ENCODE measurements at regions not wholly inside any gene's neighbourhood (a gene's known extent, or its start where the extent isn't known, plus 50 kb on each side); places are given as distances from the start of the nearest gene placed in this dataset.
"Not testable (repeated sequence)": the region's sequence is repeated elsewhere in the genome, so short reads cannot be mapped to it uniquely, and the experiment has no call there.

DNA sequence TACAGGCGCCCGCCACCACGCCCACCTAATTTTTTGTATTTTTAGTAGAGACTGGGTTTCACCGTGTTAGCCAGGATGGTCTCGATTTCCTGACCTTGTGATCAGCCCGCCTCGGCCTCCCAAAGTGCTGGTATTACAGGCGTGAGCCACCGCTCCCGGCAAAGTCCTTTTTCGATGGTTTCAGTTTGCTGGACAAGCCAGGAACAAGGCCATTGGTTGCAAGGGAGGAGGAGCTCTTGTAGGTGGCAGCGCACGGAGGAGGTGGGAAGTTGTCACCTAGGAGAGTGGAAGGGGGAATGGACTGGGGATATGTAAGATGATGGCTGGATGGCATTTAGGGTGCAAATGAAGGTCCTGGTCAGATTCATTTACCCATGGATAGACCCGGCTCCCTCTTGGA lies 218.5 kb upstream of the ATP6AP2 start:
- not testable (repeated sequence) for DNase-seq

- no peak for DNase-seq
These were observed 220.2 kb upstream of the ATP6AP2 start for GRCh38 chrX:40360557-40360956.

DNA sequence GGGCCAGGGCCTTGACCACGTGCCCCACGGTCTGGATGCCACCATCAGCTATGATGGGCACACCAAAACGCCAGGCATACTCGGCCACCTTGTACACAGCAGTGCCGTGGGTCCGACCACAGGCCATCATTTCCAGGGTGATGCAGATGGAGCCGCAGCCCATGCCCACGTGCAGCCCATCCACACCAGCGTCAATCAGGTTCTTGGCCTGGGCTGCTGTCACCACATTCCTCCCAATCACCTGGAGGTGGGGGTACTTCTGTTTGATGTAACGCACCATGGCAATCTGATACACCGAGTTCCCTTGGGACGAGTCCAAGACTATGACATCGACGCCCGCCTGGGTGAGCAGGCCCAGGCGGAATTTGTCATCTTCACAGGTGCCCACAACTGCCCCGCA lies 221.2 kb upstream of the ATP6AP2 start:
- no peak for DNase-seq

DNA sequence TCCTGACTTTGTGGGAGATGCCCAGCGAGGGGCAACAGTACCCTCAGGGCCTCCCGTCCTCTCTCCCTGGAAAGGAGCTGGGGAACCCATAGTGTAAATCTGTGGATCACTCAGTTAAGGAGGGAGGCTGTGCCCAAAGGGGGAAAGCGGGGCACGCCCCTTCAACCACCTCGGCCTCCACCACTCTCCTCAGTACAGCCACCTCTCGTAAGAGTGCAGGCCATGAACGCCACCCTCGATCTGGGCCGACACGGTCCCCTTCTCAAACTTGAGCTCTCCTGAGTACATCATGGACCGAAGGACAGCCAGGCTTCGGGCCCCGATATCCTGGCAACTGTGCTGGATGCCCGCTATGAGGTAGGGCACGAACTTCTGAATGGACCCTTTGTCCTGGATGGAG lies 221.8 kb upstream of the ATP6AP2 start:
- no peak for DNase-seq

- no peak for DNase-seq
These were observed 231.5 kb upstream of the ATP6AP2 start for GRCh38 chrX:40349251-40349650.

DNA sequence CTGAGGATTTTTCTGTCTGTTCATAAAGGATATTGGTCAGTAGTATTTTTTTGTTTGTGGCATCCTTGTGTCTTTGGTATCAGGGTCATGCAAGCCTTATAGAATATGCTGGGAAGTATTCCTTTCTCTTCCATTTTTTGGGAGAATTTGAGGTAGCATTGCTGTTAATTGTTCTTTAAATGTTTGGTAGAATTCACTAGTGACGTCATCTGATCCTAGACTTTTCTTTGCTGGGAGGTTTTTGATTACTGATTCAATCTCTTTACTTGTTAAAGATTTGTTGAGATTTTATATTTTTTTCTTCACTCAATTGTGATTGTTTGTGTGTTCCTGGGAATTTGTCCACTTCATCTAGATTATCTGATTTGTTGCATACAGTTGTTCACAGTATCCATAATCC lies 234.4 kb upstream of the ATP6AP2 start:
- no peak for DNase-seq

GRCh38 chrX:40343319-40343718 lies 237.5 kb upstream of the ATP6AP2 start:
- DNase-seq, result no peak

DNA sequence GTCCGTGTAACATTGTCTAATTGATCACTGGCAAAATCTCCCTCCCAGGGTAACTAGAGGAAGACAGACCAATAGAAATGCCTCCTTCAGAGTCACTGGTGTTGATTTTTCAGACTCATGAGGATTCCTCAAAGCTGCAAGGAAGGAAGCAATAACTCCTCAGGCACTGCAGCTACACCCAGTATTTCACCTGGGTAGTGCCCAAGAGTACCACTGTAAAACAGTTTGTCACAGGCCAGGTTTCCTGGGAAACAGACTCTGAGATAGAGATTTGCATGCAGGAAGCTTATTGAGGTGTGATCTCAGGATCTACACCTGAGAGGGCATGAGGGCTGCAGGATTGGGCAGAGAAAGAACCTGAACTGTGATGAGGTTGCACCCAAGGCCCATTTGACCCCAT lies 240.7 kb upstream of the ATP6AP2 start:
- no peak for DNase-seq

DNA sequence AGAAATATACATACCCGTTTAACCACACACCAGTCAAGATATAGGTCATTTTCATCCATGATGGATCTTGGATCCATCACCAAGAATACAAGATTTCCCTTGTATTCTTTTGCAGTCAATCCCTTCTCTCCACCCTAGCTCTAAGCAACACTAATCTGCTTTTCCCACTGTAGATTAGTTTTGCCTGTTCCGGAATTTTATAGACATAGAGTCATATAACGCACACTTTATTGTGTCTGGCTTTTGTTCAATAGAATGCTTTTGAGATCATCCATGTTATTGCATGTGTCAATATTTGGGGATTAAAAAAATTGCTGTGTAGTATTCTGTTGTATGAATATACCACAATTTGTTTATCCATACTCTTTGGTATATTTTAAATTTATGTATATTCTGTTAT lies 235.6 kb upstream of the BCOR start:
- DNase-seq, result no peak

DNA sequence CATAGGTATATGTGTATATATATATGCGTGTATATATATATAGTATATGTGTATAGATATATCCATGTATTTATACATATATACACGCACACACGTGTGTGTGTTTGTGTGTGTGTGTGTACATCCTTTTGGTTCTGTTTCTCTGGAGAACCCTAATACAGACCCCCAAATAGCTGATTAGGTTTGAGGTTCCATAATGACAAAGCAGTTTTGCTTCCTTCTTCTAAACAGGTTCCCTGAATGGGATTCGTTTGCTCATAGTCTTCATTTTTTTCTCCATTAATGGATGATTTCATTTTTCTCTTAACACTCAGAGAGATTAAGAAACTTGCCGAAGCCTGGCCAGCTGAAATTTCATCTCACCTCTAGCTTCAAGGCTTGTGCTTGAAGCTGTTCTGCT lies 234.0 kb upstream of the BCOR start:
- no peak for DNase-seq

- no peak for DNase-seq
These were observed 233.6 kb upstream of the BCOR start for GRCh38 chrX:40331353-40331752.

DNA sequence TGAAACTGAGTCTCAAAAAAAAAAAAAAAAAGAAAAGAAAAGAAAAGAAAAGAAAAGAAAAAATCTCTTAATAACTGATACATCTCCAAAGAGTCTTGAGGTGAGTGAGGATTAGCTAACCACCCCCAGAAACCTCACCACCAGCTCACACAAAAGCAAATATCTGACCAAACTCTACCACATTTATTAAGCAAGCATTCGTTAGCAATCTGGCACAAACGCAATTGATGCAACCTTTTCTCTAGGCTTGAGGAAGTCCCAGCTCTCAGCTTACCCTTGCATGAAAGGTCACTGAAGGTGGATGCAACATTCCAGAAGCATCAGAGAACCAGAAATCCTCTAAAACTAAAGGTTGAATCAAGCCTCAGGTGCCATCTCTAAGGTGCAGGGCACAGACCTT lies 231.9 kb upstream of the BCOR start:
- peak in 1 of 2 experiments; percentile 0 for DNase-seq

- DNase-seq, result no peak
These were observed 229.3 kb upstream of the BCOR start for GRCh38 chrX:40327085-40327484.

DNA sequence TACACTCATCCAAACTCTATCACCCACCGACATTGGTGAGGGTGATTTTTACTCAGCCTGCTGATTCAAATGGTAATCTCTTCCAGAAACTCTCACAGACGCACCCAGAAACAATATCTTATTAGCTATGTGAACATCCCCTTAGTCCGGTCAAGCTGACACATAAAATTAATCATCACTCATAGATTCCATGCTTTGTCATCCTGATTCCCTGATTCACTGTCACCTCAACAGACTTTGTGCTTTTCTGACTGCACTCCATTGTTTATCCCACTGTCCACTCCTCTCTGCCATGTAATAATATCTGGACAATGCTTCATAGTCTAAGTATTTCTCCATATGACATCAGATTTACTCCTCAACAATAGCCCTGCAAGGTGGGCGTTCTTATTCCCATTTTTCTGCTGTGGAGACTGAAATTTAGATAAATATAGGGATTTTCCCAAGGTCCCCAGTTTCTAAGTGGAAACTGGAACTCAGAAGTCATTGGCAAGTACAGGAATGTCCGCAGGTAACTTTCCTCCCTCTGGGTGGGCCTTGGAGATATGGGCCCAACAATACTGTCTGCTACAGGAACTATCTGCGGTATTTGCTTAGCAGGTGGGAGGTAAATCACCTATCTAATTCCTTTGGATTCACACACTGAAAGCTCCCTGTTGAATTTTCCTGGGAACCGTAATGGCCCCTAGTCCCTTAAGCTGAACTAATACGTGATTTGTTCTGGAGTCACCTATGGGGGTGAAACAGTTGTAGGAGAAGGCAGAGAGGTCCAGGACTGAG lies 228.6 kb upstream of the BCOR start:
- no peak for DNase-seq

GRCh38 chrX:40325161-40325560 lies 227.4 kb upstream of the BCOR start:
- no peak for DNase-seq

- no peak for DNase-seq
These were observed 226.2 kb upstream of the BCOR start for GRCh38 chrX:40323977-40324376.

GRCh38 chrX:40320819-40321218 lies 223.1 kb upstream of the BCOR start:
- DNase-seq, result no peak

- DNase-seq, result no peak
These were observed 221.0 kb upstream of the BCOR start for GRCh38 chrX:40318801-40319200.

GRCh38 chrX:40318076-40318475 lies 220.3 kb upstream of the BCOR start:
- no peak for DNase-seq

DNA sequence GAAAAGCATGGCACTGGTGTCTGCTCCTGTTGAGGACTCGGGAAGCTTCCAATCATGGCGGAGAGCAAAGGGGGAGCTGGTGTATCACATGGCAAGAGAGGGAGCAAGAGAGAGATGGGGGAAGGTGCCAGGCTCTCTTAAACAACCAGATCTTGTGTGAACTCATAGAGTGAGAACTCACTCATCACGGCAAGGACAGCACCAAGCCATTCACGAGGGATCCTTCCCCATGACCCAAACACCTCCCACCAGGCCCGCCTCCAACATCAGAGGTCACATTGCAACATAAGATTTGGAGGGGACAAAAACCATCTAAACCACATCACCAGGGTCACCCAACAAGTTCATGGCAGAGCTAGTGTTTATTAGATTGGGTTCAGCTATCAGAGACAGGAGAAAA lies 218.7 kb upstream of the BCOR start:
- DNase-seq, result no peak

GRCh38 chrX:40314070-40314469 lies 216.3 kb upstream of the BCOR start:
- DNase-seq, result no peak

DNA sequence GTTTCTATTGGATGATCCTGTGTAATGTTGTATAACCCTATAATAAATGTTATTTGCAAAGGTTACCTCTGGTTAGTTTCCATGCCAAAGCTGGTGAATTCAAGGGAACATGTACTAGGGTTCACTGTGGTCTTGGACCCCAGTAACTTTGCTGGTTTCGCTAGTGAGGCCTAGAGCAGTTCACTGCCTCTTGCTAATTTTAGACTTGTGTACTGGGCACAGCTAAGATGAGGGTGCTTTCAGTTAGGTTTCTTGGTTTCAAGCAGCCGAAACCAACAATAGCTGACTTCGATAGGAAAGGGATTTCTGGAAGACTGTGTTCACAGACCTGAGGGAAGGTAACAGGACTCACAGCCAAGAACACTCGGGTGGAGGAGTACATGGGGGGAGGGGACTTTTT lies 215.5 kb upstream of the BCOR start:
- no peak for DNase-seq

DNA sequence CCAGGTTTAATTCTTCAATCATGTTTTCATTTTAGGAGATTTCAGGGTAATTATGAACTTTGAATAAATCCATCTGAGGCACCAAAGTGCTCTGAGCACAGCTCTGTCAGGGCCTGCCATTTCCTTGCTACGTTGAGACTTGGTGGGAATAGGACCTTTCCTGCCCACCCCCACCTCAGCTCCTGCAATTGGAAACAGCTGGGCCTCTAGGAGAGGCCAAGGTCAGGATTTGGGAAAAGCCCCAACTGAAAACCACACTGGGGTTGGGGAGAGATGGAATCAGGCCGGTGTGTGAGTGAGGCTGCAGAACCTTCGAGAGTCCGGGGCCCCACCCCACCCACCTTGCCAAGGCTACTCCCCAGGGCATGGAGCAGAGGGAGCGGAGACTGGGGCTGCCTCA lies 212.7 kb upstream of the BCOR start:
- DNase-seq, result no peak

- no peak for DNase-seq
These were observed 212.3 kb upstream of the BCOR start for GRCh38 chrX:40310016-40310415.

DNA sequence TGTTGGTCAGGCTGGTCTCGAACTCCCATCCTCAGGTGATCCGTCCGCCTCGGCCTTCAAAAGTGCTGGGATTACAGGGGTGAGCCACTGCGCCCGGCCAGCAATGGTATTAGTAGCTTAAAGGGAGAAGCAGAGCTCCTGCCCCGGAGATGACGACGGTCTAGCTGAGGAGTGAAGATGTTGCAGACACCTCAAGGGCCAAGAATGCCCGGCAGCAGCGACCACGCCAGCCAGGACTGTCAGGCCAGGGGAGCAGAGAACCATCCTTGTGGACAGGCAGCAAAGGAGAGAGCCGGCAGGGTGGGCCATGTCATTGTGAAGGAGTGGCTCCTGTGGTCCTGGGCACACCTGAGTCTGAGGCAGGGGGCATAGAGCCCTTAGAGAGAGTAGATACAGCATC lies 210.1 kb upstream of the BCOR start:
- no peak for DNase-seq

Data from AML-193 (cell line).